IMR-90 (cell line): ENCODE measurements at regions not wholly inside any gene's neighbourhood (a gene's known extent, or its start where the extent isn't known, plus 50 kb on each side); places are given as distances from the start of the nearest gene placed in this dataset.

Experiments
- ATAC-seq: fragments of 200-7000 bp; cut with Tn5 transposase; 2 replicates; pipeline ENCODE4 v1.9.1; 2020; ENCODE audit warnings: low read depth, mild to moderate bottlenecking, moderate library complexity
- BruUV-seq: library from RNA; stranded (reverse); fragments of 400-500 nt; replicated peaks from 2 replicates; lab custom pipeline; 2021; lab: Mats Ljungman, UMichigan
- CTCF ChIA-PET: fragments of 300-600 bp; formaldehyde crosslinking; extraction: SDS; loops from one replicate; lab custom pipeline; 2021; ENCODE audit warnings: antibody characterized with exemption; lab: Yijun Ruan, JAX
- POLR2A ChIA-PET: fragments of 300-600 bp; sonication (Branson Sonifier 250); formaldehyde crosslinking; loops from one replicate; lab custom pipeline; 2022; ENCODE audit warnings: antibody characterized with exemption; ENCODE audit not compliant: unreplicated experiment; lab: Charles Lee
- DNase-seq: peaks from one replicate; pipeline ENCODE4 v3.0.0; 2013
- H2AFZ ChIP-seq: replicated peaks from 2 replicates; pipeline ENCODE3; 2013; ENCODE audit warnings: low read length, mild to moderate bottlenecking; ENCODE audit not compliant: poor library complexity
- H2AK5ac ChIP-seq: 2 replicates; pipeline ENCODE4 v1.6.1; 2013; ENCODE audit warnings: low read depth, low read length, inconsistent platforms
- H2AK9ac ChIP-seq: replicated peaks from 2 replicates; pipeline ENCODE3; 2013; ENCODE audit warnings: mild to moderate bottlenecking, low read depth, low read length, moderate library complexity; ENCODE audit not compliant: poor library complexity
- H2BK120ac ChIP-seq: 2 replicates; pipeline ENCODE4 v1.6.1; 2013; ENCODE audit warnings: low read depth, low read length, inconsistent platforms
- H2BK15ac ChIP-seq: 3 replicates; pipeline ENCODE4 v1.6.1; 2013; ENCODE audit warnings: low read depth, low read length, inconsistent platforms
- H2BK20ac ChIP-seq: 2 replicates; pipeline ENCODE4 v1.6.1; 2013; ENCODE audit warnings: low read depth, mild to moderate bottlenecking, inconsistent platforms, low read length, moderate library complexity
- H2BK5ac ChIP-seq: 2 replicates; pipeline ENCODE4 v1.6.1; 2013; ENCODE audit warnings: mild to moderate bottlenecking, low read depth, low read length, inconsistent platforms; ENCODE audit not compliant: poor library complexity, severe bottlenecking
- H3K14ac ChIP-seq: replicated peaks from 2 replicates; pipeline ENCODE4 v1.6.1; 2013; ENCODE audit warnings: low read depth, low read length, inconsistent platforms
- H3K18ac ChIP-seq: 2 replicates; pipeline ENCODE4 v1.6.1; 2013; ENCODE audit warnings: low read depth, low read length, control low read depth
- H3K23ac ChIP-seq: 2 replicates; pipeline ENCODE4 v1.6.1; 2013; ENCODE audit warnings: low read depth, low read length, inconsistent platforms
- H3K27ac ChIP-seq: 2 replicates; pipeline ENCODE4 v1.5.1; 2013; ENCODE audit warnings: mild to moderate bottlenecking, control low read depth, low read length; ENCODE audit not compliant: insufficient read depth
- H3K27me3 ChIP-seq: 2 replicates; pipeline ENCODE4 v1.6.1; 2013; ENCODE audit warnings: low read length; ENCODE audit not compliant: control insufficient read depth, insufficient read depth
- H3K36me3 ChIP-seq: 2 replicates; pipeline ENCODE4 v1.6.1; 2013; ENCODE audit warnings: low read length, mixed read lengths; ENCODE audit not compliant: control insufficient read depth, insufficient read depth
- H3K4ac ChIP-seq: 2 replicates; pipeline ENCODE4 v1.6.1; 2013; ENCODE audit warnings: low read depth, low read length, inconsistent platforms
- H3K4me1 ChIP-seq: 2 replicates; pipeline ENCODE4 v1.6.1; 2013; ENCODE audit warnings: low read length, mixed read lengths; ENCODE audit not compliant: control insufficient read depth, insufficient read depth
- H3K4me2 ChIP-seq: 2 replicates; pipeline ENCODE4 v1.6.1; 2013; ENCODE audit warnings: low read depth, mild to moderate bottlenecking, control low read depth, low read length, moderate library complexity
- H3K4me3 ChIP-seq: 2 replicates; pipeline ENCODE4 v1.5.1; 2013; ENCODE audit warnings: low read depth, mild to moderate bottlenecking, control low read depth, low read length, moderate library complexity; ENCODE audit not compliant: insufficient read depth
- H3K56ac ChIP-seq: 2 replicates; pipeline ENCODE4 v1.6.1; 2013; ENCODE audit warnings: low read length, inconsistent platforms; ENCODE audit not compliant: insufficient read depth; ENCODE audit errors: extremely low read depth
- H3K79me1 ChIP-seq, 2 experiments: 2 replicates each; pipeline ENCODE4 v1.6.1; 2013; ENCODE audit warnings: low read length in 2 of 2, inconsistent platforms in 1 of 2, low read depth in 1 of 2
- H3K9ac ChIP-seq: 2 replicates; pipeline ENCODE4 v1.6.1; 2013; ENCODE audit warnings: low read depth, low read length, control low read depth
- H3K9me1 ChIP-seq: 2 replicates; pipeline ENCODE4 v1.6.1; 2013; ENCODE audit warnings: low read length, inconsistent platforms; ENCODE audit not compliant: insufficient read depth
- H3K9me3 ChIP-seq: 2 replicates; pipeline ENCODE4 v1.6.1; 2013; ENCODE audit warnings: low read length; ENCODE audit not compliant: control insufficient read depth, insufficient read depth
- H4K20me1 ChIP-seq: 2 replicates; pipeline ENCODE4 v1.6.1; 2013; ENCODE audit warnings: low read length, inconsistent platforms; ENCODE audit not compliant: insufficient read depth
- H4K5ac ChIP-seq: 2 replicates; pipeline ENCODE4 v1.6.1; 2013; ENCODE audit warnings: mild to moderate bottlenecking, low read depth, low read length, control low read depth
- H4K8ac ChIP-seq, 2 experiments: 2 replicates each; pipeline ENCODE4 v1.6.1; 2013; ENCODE audit warnings: low read depth in 2 of 2, low read length in 2 of 2, control low read depth in 1 of 2, inconsistent platforms in 1 of 2
- H4K91ac ChIP-seq: 2 replicates; pipeline ENCODE4 v1.6.1; 2013; ENCODE audit warnings: low read depth, low read length, inconsistent platforms; ENCODE audit not compliant: insufficient read depth
- BHLHE40 ChIP-seq: fragments of 150-350 bp; IDR thresholded peaks from 2 replicates; pipeline ENCODE4 v1.6.1; 2016; ENCODE audit warnings: mild to moderate bottlenecking, low read depth, low read length
- CEBPB ChIP-seq: IDR thresholded peaks from 2 replicates; pipeline ENCODE4 v1.6.1; 2012; ENCODE audit warnings: low read depth, low read length, improper control_type of control experiment
- CHD1 ChIP-seq: IDR thresholded peaks from 2 replicates; pipeline ENCODE4 v1.6.1; 2012; ENCODE audit warnings: low read depth, low read length, improper control_type of control experiment
- CTCF ChIP-seq: conservative IDR thresholded peaks from 2 replicates; pipeline ENCODE4 v1.5.1; 2012; ENCODE audit warnings: mild to moderate bottlenecking, low read depth, low read length, improper control_type of control experiment
- ELK1 ChIP-seq: fragments of 150-350 bp; IDR thresholded peaks from 2 replicates; pipeline ENCODE4 v1.6.1; 2016; ENCODE audit warnings: low read depth, mild to moderate bottlenecking, low read length, moderate library complexity, borderline replicate concordance
- FOS ChIP-seq: fragments of 150-350 bp; IDR thresholded peaks from 2 replicates; pipeline ENCODE4 v1.6.1; 2016; ENCODE audit warnings: low read depth, low read length
- MAFK ChIP-seq: IDR thresholded peaks from 2 replicates; pipeline ENCODE4 v1.6.1; 2012; ENCODE audit warnings: low read depth, low read length, improper control_type of control experiment
- MAZ ChIP-seq: IDR thresholded peaks from 2 replicates; pipeline ENCODE4 v1.6.1; 2012; ENCODE audit warnings: low read depth, mild to moderate bottlenecking, low read length, improper control_type of control experiment, moderate library complexity, borderline replicate concordance
- NFE2L2 ChIP-seq: fragments of 150-350 bp; IDR thresholded peaks from 2 replicates; pipeline ENCODE4 v1.6.1; 2016; ENCODE audit warnings: low read depth, mild to moderate bottlenecking, low read length
- POLR2A ChIP-seq: IDR thresholded peaks from 2 replicates; pipeline ENCODE4 v1.6.1; 2012; ENCODE audit warnings: mild to moderate bottlenecking, low read depth, low read length
- RAD21 ChIP-seq: IDR thresholded peaks from 2 replicates; pipeline ENCODE4 v1.6.1; 2012; ENCODE audit warnings: low read length, improper control_type of control experiment
- RCOR1 ChIP-seq: IDR thresholded peaks from 2 replicates; pipeline ENCODE4 v1.6.1; 2012; ENCODE audit warnings: mild to moderate bottlenecking, low read length, improper control_type of control experiment; ENCODE audit not compliant: insufficient replicate concordance
- RFX5 ChIP-seq: IDR thresholded peaks from 2 replicates; pipeline ENCODE4 v1.8.0; 2012; ENCODE audit warnings: low read depth, mild to moderate bottlenecking, low read length, moderate library complexity
- SMC3 ChIP-seq: fragments of 150-350 bp; IDR thresholded peaks from 2 replicates; pipeline ENCODE4 v1.6.1; 2016; ENCODE audit warnings: low read depth, mild to moderate bottlenecking, antibody characterized with exemption, low read length, moderate library complexity
- USF2 ChIP-seq: fragments of 150-350 bp; IDR thresholded peaks from 2 replicates; pipeline ENCODE4 v1.6.1; 2017; ENCODE audit warnings: mild to moderate bottlenecking, antibody characterized with exemption, low read length, low read depth
- WGBS, 2 experiments: methylation state at CpG; one replicate each; pipeline versions ENCODE4 v1.1.5 to v1.1.7; 2013; ENCODE audit warnings: missing lambda C conversion rate in 2 of 2; ENCODE audit not compliant: insufficient read length in 1 of 2; ENCODE audit errors: extremely low coverage in 2 of 2; 5-methylcytosine and 5-hydroxymethylcytosine counted together
- dilution Hi-C: fragments of 300-500 bp; cut with HindIII; formaldehyde crosslinking; loops from one replicate; pipeline ENCODE4 v1.14.3; 2018; ENCODE audit warnings: low sequenced_read_pairs; ENCODE audit not compliant: unreplicated experiment
- in situ Hi-C: fragments of 300-500 bp; cut with MboI; formaldehyde crosslinking; loops from 3 replicates; pipeline ENCODE4 v1.14.3; 2019; ENCODE audit warnings: low sequenced_read_pairs, inconsistent platforms, mixed read lengths
- intact Hi-C: fragments of 100-400 bp; cut with micrococcal nuclease; formaldehyde crosslinking; loops from 2 replicates; pipeline ENCODE4 v1.10.0; 2022

- Histone ChIP-seq H3K4me2 (no peak overlapping the region), H3K9ac (no peak overlapping the region), H2BK15ac (no peak overlapping the region), H2BK120ac (no peak overlapping the region), H3K79me1 (no peaks in the 10 kb centered on the region), H4K91ac (no peak overlapping the region), H3K18ac (no peak overlapping the region), H3K4me3 (no peak overlapping the region), H3K36me3 (no peaks in the 10 kb centered on the region), H3K27me3 (no peaks in the 10 kb centered on the region), H3K14ac (no peak overlapping the region), H3K56ac (no peak overlapping the region), H2AK9ac (no peak overlapping the region), H4K5ac (no peak overlapping the region), H2BK20ac (no peak overlapping the region), H3K4me1 (no peaks in the 10 kb centered on the region), H3K9me1 (no peaks in the 10 kb centered on the region), H3K9me3 (0 out of 2 replicates have a peak, but pooled peaks cover 2% of the 10 kb centered on the region), H4K8ac (no peak overlapping the region), H4K20me1 (no peaks in the 10 kb centered on the region), H3K23ac (no peak overlapping the region), H3K27ac (no peak overlapping the region), H2AFZ (no peak overlapping the region), H2AK5ac (no peak overlapping the region), H2BK5ac (no peak overlapping the region), H3K4ac (no peak overlapping the region)
- no TSS peak for BruUV-seq
- TF ChIP-seq MAFK = no peak
- TF ChIP-seq CHD1 = no peak
- TF ChIP-seq BHLHE40 = no peak
- TF ChIP-seq USF2 = no peak
- TF ChIP-seq RCOR1 = no peak
- TF ChIP-seq CEBPB = no peak
- TF ChIP-seq MAZ = no peak
- TF ChIP-seq POLR2A = no peak
- no peak for TF ChIP-seq CTCF
- no peak for TF ChIP-seq SMC3
- TF ChIP-seq RFX5 = no peak
- no peak for TF ChIP-seq RAD21
- no peak for TF ChIP-seq ELK1
- no peak for TF ChIP-seq NFE2L2
- no peak for TF ChIP-seq FOS
- POLR2A ChIA-PET = no interaction called here
- ATAC-seq (no peak), DNase-seq (no peak)
- WGBS, 2 experiments = no CpG with 5 or more reads among the region's 1 CpG
- in situ Hi-C loops (no loop called here), intact Hi-C loops (no loop called here), dilution Hi-C loops (no loop called here)
- CTCF ChIA-PET = no interaction called here
Measured at GRCh38 chr4:44558031-44558605, 93.3 kb downstream of the YIPF7 start.
